Neural cell (in vitro differentiated cells): ENCODE measurements at regions not wholly inside any gene's neighbourhood (a gene's known extent, or its start where the extent isn't known, plus 50 kb on each side); places are given as distances from the start of the nearest gene placed in this dataset.

Experiments used
- H2AFZ ChIP-seq: fragments of 200-600, 300-800 bp; sonication (generic), shearing (Covaris generic); 2 replicates; pipeline ENCODE4 v1.6.0; 2014; ENCODE audit warnings: low read depth, mild to moderate bottlenecking, antibody characterized with exemption, low read length, moderate library complexity
- H3F3A ChIP-seq: fragments of 200-600 bp; shearing (Covaris generic); 2 replicates; pipeline ENCODE4 v1.6.1; 2016; ENCODE audit warnings: mild to moderate bottlenecking, moderate library complexity, mixed read lengths, antibody characterized with exemption, low read length; ENCODE audit not compliant: insufficient read depth, poor library complexity, severe bottlenecking
- H3K27ac ChIP-seq: fragments of 200-600, 300-800 bp; sonication (generic), shearing (Covaris generic); 2 replicates; pipeline ENCODE4 v1.5.1; 2014; ENCODE audit warnings: mild to moderate bottlenecking, low read length, moderate library complexity
- H3K27me3 ChIP-seq: fragments of 300-800, 200-600 bp; sonication (generic), shearing (Covaris generic); 2 replicates; pipeline ENCODE4 v1.6.0; 2014; ENCODE audit warnings: mild to moderate bottlenecking, low read depth, low read length, moderate library complexity; ENCODE audit not compliant: insufficient read depth
- H3K36me3 ChIP-seq: fragments of 300-800, 200-600 bp; sonication (generic), shearing (Covaris generic); 2 replicates; pipeline ENCODE4 v1.5.1; 2014; ENCODE audit warnings: mild to moderate bottlenecking, antibody characterized with exemption, low read length, moderate library complexity; ENCODE audit not compliant: insufficient read depth
- H3K4me2 ChIP-seq: fragments of 300-800, 200-600 bp; sonication (generic), shearing (Covaris generic); 2 replicates; pipeline ENCODE4 v1.6.0; 2014; ENCODE audit warnings: mild to moderate bottlenecking, low read length
- H3K4me3 ChIP-seq: fragments of 300-800, 200-600 bp; sonication (generic), shearing (Covaris generic); 2 replicates; pipeline ENCODE4 v1.5.1; 2014; ENCODE audit warnings: mild to moderate bottlenecking, low read length, moderate library complexity
- H3K79me2 ChIP-seq: fragments of 200-600 bp; shearing (Covaris generic); replicated peaks from 2 replicates; pipeline ENCODE4 v1.6.0; 2014; ENCODE audit warnings: mild to moderate bottlenecking, low read length, moderate library complexity; ENCODE audit not compliant: insufficient read depth
- H3K9ac ChIP-seq: fragments of 300-800, 200-600 bp; sonication (generic), shearing (Covaris generic); 2 replicates; pipeline ENCODE4 v1.6.1; 2016; ENCODE audit warnings: mild to moderate bottlenecking, low read length, mixed read lengths
- H3K9me2 ChIP-seq: fragments of 200-600 bp; shearing (Covaris generic); 2 replicates; pipeline ENCODE4 v1.6.1; 2016; ENCODE audit warnings: mild to moderate bottlenecking, low read length, mixed read lengths; ENCODE audit not compliant: insufficient read depth
- H3K9me3 ChIP-seq: fragments of 200-600, 300-800 bp; sonication (generic), shearing (Covaris generic); 2 replicates; pipeline ENCODE4 v1.6.1; 2016; ENCODE audit warnings: mild to moderate bottlenecking, mixed run types, low read length, moderate library complexity, mixed read lengths
- H4K20me1 ChIP-seq: fragments of 200-600 bp; shearing (Covaris generic); 2 replicates; pipeline ENCODE4 v1.6.1; 2016; ENCODE audit warnings: mild to moderate bottlenecking, mixed run types; ENCODE audit not compliant: insufficient read depth
- CTCF ChIP-seq: fragments of 450-650 bp; IDR thresholded peaks from 2 replicates; pipeline ENCODE4 v1.5.1; 2014; ENCODE audit warnings: antibody characterized with exemption, mild to moderate bottlenecking, moderate library complexity; ENCODE audit not compliant: poor library complexity, severe bottlenecking
- EP300 ChIP-seq: fragments of 450-650 bp; conservative IDR thresholded peaks from 2 replicates; pipeline ENCODE4 v1.6.1; 2014; ENCODE audit warnings: antibody characterized with exemption, mild to moderate bottlenecking, moderate library complexity; ENCODE audit not compliant: poor library complexity, severe bottlenecking
- EZH2 ChIP-seq: fragments of 200-600, 300-800 bp; shearing (Covaris generic), sonication (generic); IDR thresholded peaks from 2 replicates; pipeline ENCODE4 v1.6.1; 2014; ENCODE audit warnings: antibody characterized with exemption, low read length, borderline replicate concordance, mild to moderate bottlenecking; ENCODE audit not compliant: insufficient read depth, poor library complexity, severe bottlenecking
- MXI1 ChIP-seq: fragments of 450-650 bp; conservative IDR thresholded peaks from 2 replicates; pipeline ENCODE4 v1.6.1; 2014; ENCODE audit warnings: antibody characterized with exemption, mild to moderate bottlenecking; ENCODE audit not compliant: poor library complexity, severe bottlenecking
- POLR2AphosphoS5 ChIP-seq: IDR thresholded peaks from 2 replicates; pipeline ENCODE4 v1.6.1; 2012
- RAD21 ChIP-seq: fragments of 450-650 bp; conservative IDR thresholded peaks from 2 replicates; pipeline ENCODE4 v1.6.1; 2014; ENCODE audit warnings: antibody characterized with exemption, mild to moderate bottlenecking, moderate library complexity
- REST ChIP-seq: IDR thresholded peaks from 2 replicates; pipeline ENCODE4 v1.6.1; 2012; ENCODE audit warnings: borderline replicate concordance
- SMC3 ChIP-seq: fragments of 450-650 bp; conservative IDR thresholded peaks from 2 replicates; pipeline ENCODE4 v1.6.1; 2014; ENCODE audit warnings: antibody characterized with exemption, mild to moderate bottlenecking, moderate library complexity; ENCODE audit not compliant: poor library complexity
- TAF1 ChIP-seq: IDR thresholded peaks from 2 replicates; pipeline ENCODE4 v1.6.1; 2012; ENCODE audit warnings: low read depth

DNA sequence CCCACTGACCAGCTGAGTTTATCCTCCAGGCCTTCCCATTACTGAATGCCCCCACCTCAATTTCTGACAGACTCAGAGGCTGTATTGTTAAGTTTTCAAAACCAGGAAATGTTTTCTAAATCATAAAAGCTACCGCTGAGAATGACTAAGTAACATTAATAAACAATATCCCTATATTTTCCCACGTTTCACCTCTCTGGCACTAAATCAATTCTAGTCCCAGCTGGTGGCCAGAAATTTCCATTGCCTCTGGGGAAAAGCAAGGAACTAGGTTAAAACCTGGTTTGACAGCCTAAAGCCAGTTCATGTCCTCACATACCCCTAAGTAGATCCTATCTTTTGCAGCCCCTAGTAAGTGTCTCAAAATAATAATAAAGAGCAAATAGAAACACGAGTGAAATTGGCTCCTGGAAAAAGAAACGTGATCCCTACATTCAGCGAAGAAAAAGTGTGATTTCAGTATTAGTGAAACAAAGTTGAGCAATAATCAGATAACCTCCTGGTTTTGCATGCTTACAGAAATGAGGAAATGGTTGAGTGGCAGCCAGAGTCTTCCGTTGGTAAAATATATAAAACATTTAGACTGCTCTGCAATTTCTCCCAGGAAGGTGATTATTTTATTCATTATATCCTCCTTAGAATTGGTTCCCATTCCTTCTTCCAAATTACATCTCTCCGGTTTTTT lies 110.9 kb downstream of the ESM1 start (continued):
- no peak for TF ChIP-seq MXI1
- no peak for TF ChIP-seq SMC3

DNA sequence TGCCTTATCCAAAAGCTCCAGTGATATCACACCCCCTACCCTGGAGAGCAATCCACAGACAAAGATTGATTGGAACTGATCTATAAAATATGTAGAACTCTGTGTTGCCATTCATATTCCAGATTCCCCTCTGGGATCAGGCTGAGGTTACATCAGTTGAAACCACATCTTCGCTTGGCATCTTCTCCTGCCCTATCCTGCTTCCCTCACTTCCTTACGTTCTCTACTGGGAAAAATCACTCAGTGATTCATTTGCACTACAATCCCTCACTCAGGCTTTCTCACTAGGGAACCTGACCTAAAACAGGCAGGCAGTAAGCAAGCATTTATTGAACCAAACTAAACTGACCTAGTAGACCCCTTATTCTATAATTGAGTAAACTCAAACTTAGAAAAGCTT lies 111.7 kb downstream of the ESM1 start:
- H3F3A ChIP-seq, result no peaks in the 10 kb centered on the region
- TF ChIP-seq MXI1 (no peak), EZH2 (no peak), TAF1 (no peak), POLR2AphosphoS5 (no peak), CTCF (no peak), RAD21 (no peak), SMC3 (no peak), REST (no peak), EP300 (no peak)

DNA sequence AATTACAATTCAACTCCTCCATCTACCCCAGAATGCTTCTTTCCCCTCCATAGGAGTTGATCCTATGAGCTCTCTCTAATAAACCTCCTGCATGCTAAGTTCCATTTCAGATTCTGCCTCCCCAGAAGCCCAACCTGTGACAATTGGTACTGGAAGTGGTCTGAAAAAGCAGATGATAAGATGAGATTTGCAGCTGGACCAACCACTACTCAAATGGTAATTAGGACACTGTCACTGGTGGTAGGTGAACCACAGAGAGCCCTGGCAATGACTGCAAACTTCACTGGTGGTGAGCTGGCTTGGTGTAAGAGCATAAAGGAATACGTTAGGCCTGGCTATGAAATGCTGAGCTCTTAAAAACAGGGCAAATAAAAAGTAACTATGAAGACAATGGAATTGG lies 112.6 kb downstream of the ESM1 start:
- Histone ChIP-seq H3K4me2 (no peak overlapping the region), H3K27me3 (no peaks in the 10 kb centered on the region), H3K4me3 (no peak overlapping the region), H2AFZ (no peak overlapping the region), H3K9me3 (no peaks in the 10 kb centered on the region), H3F3A (no peaks in the 10 kb centered on the region), H3K9me2 (no peaks in the 10 kb centered on the region), H4K20me1 (no peaks in the 10 kb centered on the region), H3K36me3 (no peaks in the 10 kb centered on the region), H3K9ac (no peak overlapping the region), H3K27ac (no peak overlapping the region), H3K79me2 (no peaks in the 10 kb centered on the region)
- no peak for TF ChIP-seq TAF1

More for the DNA sequence above, 111.7 kb downstream of the ESM1 start:
- Histone ChIP-seq H3K4me3 (no peak overlapping the region), H3K9me2 (no peaks in the 10 kb centered on the region), H3K4me2 (no peak overlapping the region), H3K27ac (no peak overlapping the region), H2AFZ (no peak overlapping the region), H3K79me2 (no peaks in the 10 kb centered on the region), H4K20me1 (no peaks in the 10 kb centered on the region), H3K36me3 (no peaks in the 10 kb centered on the region), H3K9me3 (no peaks in the 10 kb centered on the region), H3K9ac (no peak overlapping the region), H3K27me3 (no peaks in the 10 kb centered on the region)
